GM21367 (cell line): ENCODE measurements at regions not wholly inside any gene's neighbourhood (a gene's known extent, or its start where the extent isn't known, plus 50 kb on each side); places are given as distances from the start of the nearest gene placed in this dataset.

Experiments
- ATAC-seq: cut with Tn5 transposase; IDR thresholded peaks from one replicate; pipeline ENCODE4 v1.9.1; 2021; ENCODE audit not compliant: unreplicated experiment

DNA sequence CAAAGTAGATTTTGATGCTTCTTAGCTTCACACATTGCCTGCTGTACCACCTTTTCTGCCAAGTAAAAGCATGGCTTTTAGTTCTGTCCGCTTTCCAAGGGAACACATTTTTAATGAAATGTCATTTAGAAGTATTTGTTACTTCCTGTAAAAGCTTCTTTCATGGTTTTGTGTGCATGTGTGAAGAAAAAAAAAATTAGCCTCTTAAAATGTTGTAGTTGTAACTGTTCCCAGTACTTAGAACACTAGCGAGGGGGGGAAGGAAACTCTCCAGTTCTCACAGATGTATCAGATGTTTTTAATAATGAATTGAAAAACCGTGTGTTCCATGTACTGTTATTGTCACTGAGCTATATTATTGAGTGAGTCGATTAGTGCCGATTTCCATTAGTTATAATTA, 568.3 kb upstream of the ADGRL2 start:
- no peak for ATAC-seq

DNA sequence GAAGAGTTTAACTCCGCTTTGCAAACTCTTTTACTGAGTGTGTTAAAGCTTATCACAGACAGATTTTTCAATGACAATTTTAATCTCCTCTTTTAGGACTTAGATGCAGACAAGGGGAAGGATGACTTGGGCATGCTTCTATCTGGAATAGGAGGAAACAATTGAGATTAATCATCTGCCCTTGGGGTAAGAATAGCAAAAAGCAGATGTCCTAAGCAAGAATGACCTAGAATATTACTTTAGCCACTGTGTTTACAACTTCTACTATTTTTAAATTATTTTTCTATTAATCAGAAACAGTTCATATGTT, 569.0 kb upstream of the ADGRL2 start:
- ATAC-seq, result no peak

DNA sequence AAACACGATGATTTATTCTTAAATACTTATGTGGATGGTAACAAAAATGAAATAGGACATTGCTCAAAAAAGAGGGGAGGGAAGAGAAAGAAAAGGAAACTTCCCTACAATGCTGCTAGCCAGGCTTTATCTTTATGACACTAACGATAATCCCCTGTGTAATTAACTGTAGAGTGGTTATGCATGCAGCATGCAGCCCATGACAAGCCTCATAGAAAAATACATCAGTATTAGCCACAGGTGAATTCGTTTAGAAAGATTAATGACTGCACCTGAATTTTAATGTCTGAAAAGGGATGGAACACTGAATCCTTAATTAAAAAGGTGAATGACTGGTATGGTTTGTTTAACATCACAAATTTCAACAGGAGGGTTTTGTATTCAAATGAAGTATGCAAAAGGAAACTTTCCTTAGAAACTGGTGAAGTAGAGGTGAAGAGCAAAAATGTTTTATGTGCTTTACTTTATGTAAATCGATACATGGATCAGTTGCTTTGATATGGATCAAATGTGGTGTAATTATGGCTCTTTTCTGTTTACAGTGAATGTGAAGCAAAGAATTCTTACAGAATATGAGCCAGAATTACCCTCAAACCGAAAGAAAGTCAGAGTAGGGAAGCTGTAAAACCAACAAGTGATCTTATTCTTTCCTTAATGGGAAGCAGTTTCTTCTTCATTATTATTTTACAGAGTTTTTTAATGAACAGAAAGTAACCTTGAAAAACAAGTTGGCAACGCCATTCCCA, 569.6 kb upstream of the ADGRL2 start:
- ATAC-seq, result no peak

DNA sequence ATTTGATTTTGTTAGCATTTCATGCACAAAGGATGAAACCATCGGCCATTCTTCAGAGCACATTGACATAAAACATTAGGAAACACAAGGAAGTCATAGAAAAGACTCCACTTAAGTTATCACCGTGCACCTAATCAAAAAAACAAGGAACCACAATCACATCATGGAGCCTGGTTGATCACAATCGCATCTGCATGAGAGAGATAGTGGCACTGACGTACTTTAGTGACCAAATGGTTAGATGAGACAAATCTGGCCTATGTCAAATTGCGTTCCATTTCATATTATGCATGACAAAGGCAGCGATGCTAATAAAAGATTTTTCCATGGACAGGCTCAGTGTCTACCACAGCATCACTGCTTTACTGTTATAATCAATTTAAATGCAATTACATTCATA, 571.8 kb upstream of the ADGRL2 start:
- ATAC-seq, result no peak

DNA sequence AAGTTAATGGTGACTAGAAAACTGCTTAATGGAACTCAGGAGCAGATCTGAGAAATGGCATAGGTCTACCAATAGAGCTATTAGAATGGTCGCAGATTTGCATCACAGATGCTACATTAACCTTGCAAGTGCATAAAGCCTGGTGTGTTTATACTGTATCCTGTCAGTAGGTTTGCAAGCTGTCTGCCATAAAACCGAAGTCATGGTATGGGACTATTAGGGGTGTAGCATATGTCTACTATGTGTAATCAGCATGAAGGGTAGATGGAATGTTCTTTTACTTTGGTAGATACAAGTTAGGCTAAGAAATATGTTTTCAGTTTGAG, 574.2 kb upstream of the ADGRL2 start:
- no peak for ATAC-seq

DNA sequence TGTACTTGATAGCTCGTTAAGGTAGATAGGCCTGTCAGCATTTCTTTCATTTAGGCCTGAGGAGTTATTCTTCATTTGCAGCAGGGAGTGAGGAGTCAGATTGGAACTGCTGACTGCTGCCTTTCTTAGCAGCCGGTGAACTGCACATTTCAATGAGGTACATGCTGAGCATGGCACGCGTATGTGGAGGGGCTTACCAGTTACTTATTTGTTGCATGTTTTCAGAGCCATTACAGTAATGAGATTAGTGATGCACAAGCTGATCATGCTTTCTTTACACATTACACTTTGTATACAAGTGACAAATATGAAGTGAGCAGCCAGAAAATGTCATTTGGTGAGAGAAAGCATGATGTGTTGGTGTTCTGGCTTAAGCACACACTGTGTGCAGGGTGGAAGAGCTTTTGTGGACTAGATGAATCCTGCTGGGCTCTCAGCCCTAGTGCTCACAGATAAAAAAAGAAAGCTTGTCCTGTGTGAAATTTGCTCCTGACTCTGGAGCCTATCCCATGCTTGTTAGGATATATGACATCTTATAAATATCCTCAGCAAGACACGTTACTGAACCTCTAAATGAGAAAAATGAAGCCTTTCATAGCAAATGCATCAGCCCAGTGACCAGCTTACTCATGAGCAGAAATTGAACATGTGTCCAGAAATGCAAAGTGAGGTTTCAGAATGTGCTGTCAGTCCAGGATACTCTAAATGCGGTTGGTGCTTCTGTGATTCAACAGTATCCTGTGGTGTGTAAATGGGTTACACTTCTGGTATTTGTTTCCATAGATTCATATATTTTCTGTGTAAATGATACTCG, 574.7 kb upstream of the ADGRL2 start:
- no peak for ATAC-seq

DNA sequence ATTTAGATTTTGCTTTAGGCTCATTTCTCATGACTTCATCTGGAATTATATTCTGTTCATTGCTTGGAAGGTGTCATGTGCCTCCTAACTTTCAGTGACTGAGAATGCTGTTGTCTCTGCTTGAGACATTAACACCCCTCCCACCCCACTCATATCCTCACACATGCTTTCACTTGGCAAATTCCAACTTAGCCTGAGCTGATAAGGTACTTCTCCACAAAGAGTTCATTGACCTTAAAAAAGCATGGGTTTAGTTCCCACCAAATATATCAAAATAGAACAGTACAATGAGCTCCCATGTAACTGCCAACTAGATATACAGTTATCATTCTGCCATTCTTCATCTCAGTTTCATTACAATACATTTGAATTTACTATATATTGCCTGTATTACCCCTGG, 576.5 kb upstream of the ADGRL2 start:
- ATAC-seq, result no peak

DNA sequence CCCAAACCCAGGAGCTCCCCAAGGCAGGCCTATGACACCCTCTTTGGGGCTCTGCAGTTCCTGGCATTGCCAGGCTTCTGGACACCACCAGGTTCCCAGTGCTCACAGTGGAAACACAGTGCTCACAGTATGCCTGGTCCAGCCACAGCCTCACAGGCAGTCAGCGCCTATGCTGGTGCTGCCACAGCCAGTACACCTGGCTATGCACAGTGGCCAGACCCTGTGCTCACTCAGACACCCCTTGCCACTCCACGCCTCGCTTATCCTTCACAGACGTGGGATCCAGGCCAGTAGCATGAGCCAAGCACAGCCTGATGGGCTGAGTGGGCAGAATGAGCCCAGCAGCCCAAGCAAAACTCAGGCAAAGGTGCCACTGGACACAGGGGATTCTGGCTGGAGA, 579.2 kb upstream of the ADGRL2 start:
- no peak for ATAC-seq

DNA sequence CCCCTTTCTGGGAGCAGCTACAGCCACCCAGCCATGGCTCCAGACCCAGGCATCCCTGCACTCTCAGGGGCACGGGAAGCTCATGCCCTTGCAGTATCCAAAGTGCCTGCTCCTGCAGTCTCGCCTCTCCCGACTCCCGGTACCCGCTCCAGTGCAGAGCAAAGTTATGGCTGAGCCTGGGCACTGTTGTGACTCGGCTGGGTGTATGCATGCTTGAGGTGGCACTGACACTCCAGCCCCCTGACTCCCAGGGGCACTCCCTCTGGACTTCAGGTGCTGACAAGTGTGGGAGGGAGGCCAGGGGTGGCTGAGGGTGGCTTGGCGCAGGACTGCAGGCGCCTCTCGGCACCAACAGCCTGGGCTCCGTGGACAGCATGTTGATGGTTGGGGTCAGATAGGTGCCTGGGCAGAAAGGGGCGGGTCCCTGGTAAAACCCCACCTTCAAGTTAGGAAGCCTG, 580.1 kb upstream of the ADGRL2 start:
- no peak for ATAC-seq

DNA sequence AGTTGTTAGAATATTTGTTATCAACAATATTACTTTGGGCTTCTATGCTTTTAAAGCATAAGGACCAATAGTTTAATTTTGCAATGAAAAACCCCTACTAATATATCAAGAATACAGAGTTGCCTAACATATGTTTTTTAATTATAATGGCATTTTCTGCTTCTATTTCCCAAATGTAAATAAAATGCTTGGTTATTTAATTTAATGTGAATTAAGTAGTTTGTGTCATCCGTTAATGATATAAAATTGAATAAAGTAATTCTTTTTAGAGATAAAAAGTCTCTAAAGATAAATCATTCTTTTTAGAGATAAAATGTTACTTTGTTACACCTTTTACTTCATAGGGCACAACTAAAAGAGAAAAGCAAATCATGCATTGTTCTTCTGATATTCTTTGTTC, 583.7 kb upstream of the ADGRL2 start:
- no peak for ATAC-seq

DNA sequence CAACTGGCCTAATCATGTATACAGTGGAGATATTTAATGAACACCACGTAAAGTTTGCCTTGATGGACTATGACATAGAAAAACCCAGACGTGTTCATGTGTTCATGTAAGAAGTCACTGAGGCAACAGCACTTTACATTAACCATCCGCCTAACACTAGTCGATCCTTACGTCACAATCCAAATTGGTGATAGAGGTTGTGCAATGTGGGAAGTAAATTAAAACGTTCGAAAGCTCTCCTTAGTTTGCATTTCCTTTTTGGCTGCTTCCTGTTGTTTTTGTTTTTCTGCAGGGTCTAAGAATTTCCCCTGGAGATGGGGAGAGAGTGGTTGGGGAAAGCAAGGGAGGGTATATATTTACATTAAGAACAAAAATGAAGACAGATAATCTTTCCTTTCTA, 587.5 kb upstream of the ADGRL2 start:
- ATAC-seq, result no peak

DNA sequence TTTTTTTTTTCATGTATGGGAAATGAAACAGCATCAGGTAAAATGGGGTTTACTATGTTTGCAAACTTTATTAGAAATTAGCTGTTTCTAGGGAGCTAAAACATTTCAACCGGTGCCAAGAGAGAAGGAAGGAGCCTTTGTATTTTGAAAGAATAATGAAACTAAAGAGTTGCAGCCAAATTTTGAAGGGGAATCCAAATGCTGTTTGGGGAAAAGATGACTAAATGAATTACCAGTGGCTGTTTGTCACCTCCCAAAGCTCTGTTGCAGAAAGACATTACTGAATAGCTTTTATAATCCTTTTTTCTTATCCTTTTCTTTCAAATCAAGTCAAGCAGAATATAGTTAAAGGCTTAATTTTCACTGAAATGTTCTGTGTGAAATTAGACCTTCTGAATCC, 591.3 kb upstream of the ADGRL2 start:
- no peak for ATAC-seq

DNA sequence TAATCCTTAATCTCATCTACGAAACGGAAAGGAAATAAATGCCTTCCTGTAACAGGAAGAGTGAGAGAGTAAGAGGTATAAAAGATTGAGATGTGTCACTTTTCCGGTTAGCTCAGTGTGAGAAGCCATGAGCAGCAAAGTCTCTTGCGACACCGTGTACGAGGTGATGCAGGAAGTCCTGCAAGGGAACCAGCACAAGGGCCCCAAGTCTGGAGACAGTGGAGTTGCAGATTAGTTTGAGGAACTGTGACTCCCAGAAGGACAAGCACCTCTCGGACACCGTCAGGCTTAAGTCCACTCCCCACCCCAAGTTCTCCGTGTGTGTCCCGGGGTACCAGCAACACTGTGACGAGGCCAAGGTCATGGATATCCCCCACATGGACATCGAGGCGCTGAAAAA, 592.3 kb upstream of the ADGRL2 start:
- no peak for ATAC-seq

DNA sequence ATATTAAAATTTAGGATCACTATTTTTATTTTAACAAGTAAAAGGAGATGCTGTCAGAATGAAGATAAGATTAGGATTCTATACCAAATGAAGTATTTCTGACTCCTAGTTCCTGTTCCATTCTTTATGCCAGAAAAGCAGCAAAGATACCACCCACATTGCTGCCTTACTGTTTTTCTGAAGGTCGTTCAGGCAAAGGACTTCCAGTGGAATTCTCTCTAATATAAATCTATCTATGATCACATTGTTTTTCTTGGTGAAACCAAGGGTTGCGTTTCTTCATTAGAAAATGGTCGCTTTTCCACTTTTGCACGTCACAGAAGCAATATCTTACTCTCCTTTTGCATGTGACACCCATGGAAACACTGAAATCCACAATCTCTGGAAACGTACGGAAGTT, 594.8 kb upstream of the ADGRL2 start:
- no peak for ATAC-seq

DNA sequence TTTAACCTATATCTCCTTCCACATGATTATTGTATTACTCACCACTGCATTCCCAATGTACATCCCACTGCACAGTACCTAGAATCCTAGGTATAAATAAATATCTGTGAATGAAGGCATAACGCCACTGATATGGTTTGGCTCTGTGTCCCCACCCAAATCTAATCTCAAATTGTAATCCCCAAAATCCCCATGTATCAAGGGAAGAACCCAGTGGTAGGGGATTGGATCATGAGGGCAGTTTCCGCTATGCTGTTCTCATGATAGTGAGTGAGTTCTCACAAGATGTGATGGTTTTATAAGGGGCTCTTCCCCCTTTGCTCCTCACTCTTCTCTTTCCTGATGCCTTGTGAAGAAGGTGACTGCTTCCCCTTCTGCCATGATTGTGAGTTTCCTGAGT, 599.0 kb upstream of the ADGRL2 start:
- no peak for ATAC-seq

DNA sequence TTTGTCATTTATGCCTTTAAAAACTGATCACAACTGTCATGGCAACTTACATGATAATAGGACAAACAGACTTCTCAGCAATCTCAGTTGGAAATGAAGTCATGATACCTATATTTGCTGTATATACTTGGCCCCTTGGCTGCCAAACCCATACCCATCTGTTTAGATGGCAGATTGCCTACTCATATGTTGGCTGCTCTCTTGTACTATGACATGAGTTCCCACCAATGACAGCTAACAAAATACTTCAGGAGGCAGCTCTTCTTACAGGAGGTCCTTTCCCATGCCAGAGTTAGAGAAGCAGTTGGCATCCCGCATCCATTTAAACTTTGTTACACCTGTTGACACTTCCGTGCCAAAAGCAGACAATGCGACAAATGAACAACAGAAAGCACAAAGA, 603.1 kb upstream of the ADGRL2 start:
- no peak for ATAC-seq

DNA sequence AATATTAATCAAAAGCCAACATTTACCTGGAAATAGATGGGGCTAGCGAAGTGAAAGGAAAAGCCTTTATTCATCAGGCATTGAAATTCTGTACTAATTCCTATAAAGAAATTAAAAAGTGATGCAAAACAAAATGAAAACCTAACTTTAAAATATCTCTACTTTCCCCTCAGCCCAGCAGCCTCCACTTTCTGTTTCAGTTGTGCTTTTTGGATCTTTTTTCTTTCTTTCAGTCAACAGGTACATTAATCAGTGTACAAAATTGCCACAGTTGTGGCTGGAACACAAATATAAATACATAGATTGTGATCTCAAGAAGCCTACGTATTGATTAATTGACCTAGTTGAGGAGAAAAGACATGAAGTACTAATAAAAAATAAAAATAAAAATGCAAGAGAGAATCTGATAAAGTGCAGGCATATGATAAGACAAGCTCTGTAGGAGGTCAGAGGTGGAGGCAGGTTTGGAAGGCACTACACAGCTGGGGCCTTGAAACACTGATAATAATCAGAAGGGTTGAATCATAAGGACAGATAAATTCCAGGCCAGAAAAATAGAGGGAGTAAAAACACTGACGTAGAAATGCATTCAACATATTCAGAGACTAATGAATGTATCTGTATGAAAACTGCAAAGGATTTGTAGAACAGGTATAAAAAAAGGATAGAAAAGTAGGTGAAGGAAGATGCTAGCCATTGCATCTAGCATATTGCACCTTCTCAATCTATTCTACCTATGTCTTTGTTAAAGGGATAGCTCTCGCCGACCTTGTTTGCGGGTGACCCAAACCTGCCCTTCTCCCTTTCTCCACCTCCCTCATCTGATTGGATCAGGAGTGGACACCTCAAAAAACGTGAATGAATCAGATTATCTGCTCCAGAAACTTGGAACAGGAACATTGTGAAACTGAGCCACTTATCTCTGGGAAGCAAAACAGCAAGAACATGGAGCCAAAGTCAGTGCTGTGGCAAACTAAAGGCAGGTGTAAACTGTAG, 607.8 kb upstream of the ADGRL2 start:
- no peak for ATAC-seq

DNA sequence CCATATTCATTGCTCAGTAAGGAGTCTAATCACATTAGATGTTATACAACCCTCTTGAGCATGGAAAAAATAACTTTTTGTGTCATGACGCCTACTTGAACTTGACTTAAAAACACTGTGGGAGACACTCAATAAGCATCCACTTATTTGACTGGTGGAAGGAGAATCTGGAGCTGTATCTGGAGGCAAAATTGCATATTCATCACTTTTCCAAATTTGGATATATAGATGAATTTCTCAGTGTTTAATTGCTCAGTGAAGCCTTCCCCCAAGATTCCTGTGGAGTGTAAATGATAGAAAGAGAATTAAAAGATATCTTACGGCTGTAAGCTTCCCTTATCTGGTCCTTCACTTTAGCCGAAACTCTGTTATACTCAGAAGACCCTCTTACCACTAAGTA, 610.7 kb upstream of the ADGRL2 start:
- ATAC-seq, result no peak

DNA sequence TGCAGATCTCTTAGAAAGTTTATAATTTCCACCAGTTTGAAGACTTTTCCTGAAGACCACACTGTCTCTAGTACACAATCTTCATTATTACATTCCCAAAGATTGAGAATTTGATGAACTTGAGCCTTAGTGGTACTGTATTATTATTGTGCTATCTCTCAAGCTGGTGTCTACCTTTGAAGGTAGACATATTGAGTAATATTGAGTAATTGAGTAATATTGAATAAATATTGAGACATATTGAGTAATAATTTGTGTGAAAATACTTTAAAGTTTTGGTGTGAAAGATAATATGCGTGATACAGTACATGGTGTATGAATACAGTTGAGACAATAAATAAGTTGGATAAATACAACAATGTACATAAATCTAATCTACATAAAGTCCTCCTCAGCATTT, 613.1 kb upstream of the ADGRL2 start:
- no peak for ATAC-seq

DNA sequence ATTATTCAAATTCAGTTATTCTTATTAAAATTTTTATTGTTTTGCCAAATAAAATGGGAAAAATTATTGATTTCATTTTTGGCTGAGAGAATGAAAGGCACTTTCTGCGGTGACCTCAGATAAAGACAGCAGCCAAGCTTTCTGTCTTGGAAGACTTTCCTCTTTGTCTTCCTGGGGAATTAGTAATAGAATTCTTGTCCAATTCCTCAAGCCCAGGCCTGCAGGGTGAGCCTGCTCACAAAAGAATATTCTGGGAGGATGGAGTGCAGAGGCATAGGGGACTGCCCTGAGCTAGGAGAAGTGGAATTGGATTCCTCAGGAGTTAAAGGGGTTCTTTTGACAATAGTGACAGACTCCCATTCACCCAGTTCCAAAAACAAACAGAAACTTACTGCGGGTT, 614.5 kb upstream of the ADGRL2 start:
- ATAC-seq, result no peak

DNA sequence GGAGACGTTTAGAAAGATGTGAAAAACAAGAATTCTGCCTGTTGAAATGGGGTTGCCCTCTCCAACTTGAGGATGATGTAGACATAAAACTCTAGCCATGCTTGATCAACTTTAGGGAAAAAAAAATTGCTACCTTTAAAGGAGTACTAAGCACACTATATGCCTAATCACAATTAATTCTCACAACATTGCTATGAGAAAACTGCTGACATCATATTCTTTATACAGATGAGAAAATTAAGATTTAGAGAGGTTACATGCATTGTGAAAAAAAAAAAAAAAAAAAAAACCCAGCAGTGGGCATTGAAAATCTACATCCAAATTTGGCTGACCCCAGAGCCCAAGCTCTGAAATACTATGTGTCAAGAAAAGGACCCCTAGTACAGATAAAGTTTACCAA, 617.2 kb upstream of the ADGRL2 start:
- ATAC-seq, result no peak

DNA sequence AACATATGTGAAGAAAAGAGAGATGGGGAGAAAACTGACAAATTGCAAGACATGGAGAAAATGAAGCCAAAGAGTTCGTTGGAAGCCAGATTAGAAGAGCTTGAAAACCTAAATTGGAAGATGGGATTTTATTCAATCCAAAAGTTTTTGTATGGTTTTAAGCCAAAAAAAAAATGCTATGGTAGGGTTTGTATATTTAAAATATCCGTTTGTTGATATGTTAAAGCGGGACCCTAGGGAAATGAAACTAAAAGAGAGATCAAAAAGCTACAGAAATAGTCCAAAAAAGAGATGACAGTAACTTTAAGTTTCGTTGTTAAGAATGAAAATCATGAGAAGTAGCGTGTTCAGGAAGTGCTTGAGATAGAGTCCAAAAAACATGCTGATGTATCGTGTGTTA, 617.7 kb upstream of the ADGRL2 start:
- ATAC-seq, result no peak
